NCI-H524 (cell line): ENCODE measurements at regions not wholly inside any gene's neighbourhood (a gene's known extent, or its start where the extent isn't known, plus 50 kb on each side); places are given as distances from the start of the nearest gene placed in this dataset.

Experiments used
- DNase-seq, 2 experiments: peaks; one replicate each; lab custom pipeline; 2025; lab: John Stamatoyannopoulos, UW

GRCh38 chr3:3560591-3561311 lies 238.5 kb upstream of the LRRN1 start:
- DNase-seq: no peak

GRCh38 chr3:3559786-3560185 lies 239.4 kb upstream of the LRRN1 start:
- no peak for DNase-seq

- peak in 1 of 2 experiments; percentile 41 for DNase-seq
Observed at GRCh38 chr3:3556078-3556477, 243.2 kb upstream of the LRRN1 start.

- DNase-seq: no peak
Observed at GRCh38 chr3:3553236-3553635, 246.0 kb upstream of the LRRN1 start.

- no peak for DNase-seq
Observed at GRCh38 chr3:3552761-3553160, 246.5 kb upstream of the LRRN1 start.

- no peak for DNase-seq
Observed at GRCh38 chr3:3551981-3552380, 247.2 kb upstream of the LRRN1 start.

- no peak for DNase-seq
Observed at GRCh38 chr3:3545360-3545759, 253.9 kb upstream of the LRRN1 start.

GRCh38 chr3:3538451-3538850 lies 260.8 kb upstream of the LRRN1 start:
- DNase-seq: no peak

GRCh38 chr3:3532508-3532907 lies 266.7 kb upstream of the LRRN1 start:
- no peak for DNase-seq

- DNase-seq: no peak
Observed at GRCh38 chr3:3531476-3531875, 267.8 kb upstream of the LRRN1 start.

GRCh38 chr3:3519266-3519665 lies 280.0 kb upstream of the LRRN1 start:
- DNase-seq: no peak

- no peak for DNase-seq
Observed at GRCh38 chr3:3516996-3517395, 282.2 kb upstream of the LRRN1 start.

GRCh38 chr3:3516384-3516783 lies 282.8 kb upstream of the LRRN1 start:
- DNase-seq: no peak

- no peak for DNase-seq
Observed at GRCh38 chr3:3509665-3510064, 289.6 kb upstream of the LRRN1 start.

GRCh38 chr3:3504686-3505085 lies 294.5 kb upstream of the LRRN1 start:
- no peak for DNase-seq

GRCh38 chr3:3503411-3503810 lies 295.8 kb upstream of the LRRN1 start:
- DNase-seq: peak; percentile 83 to 91

- DNase-seq: no peak
Observed at GRCh38 chr3:3499987-3500386, 299.2 kb upstream of the LRRN1 start.

GRCh38 chr3:3499012-3499562 lies 300.1 kb upstream of the LRRN1 start:
- DNase-seq: no peak

GRCh38 chr3:3495611-3496010 lies 303.6 kb upstream of the LRRN1 start:
- no peak for DNase-seq

- no peak for DNase-seq
Observed at GRCh38 chr3:3476669-3477068, 297.2 kb upstream of the CRBN start.

GRCh38 chr3:3468596-3468995 lies 289.1 kb upstream of the CRBN start:
- DNase-seq: no peak

- DNase-seq: no peak
Observed at GRCh38 chr3:3464131-3464530, 284.6 kb upstream of the CRBN start.

GRCh38 chr3:3461317-3461716 lies 281.8 kb upstream of the CRBN start:
- no peak for DNase-seq

GRCh38 chr3:3448468-3448867 lies 269.0 kb upstream of the CRBN start:
- DNase-seq: no peak
